DOHH2 (cell line): ENCODE measurements at regions not wholly inside any gene's neighbourhood (a gene's known extent, or its start where the extent isn't known, plus 50 kb on each side); places are given as distances from the start of the nearest gene placed in this dataset.

Source experiments
- H3F3A ChIP-seq: fragments of 200-600 bp; sonication (generic), shearing (Covaris generic); 2 replicates; pipeline ENCODE4 v1.6.0; 2016; ENCODE audit warnings: antibody characterized with exemption, mild to moderate bottlenecking; ENCODE audit not compliant: control insufficient read depth, insufficient read depth
- H3K27ac ChIP-seq: fragments of 200-600 bp; sonication (generic); 2 replicates; pipeline ENCODE4 v1.5.1; 2014; ENCODE audit warnings: low read depth, mild to moderate bottlenecking, low read length, moderate library complexity
- H3K27me3 ChIP-seq: fragments of 200-600 bp; sonication (generic); 2 replicates; pipeline ENCODE4 v1.6.1; 2014; ENCODE audit warnings: mild to moderate bottlenecking, low read length, mixed read lengths; ENCODE audit not compliant: control insufficient read depth
- H3K36me3 ChIP-seq: fragments of 200-600 bp; sonication (generic); 2 replicates; pipeline ENCODE4 v1.6.1; 2014; ENCODE audit warnings: mild to moderate bottlenecking, low read length, moderate library complexity, mixed read lengths; ENCODE audit not compliant: control insufficient read depth
- H3K4me1 ChIP-seq: fragments of 200-600 bp; sonication (generic); 2 replicates; pipeline ENCODE4 v1.6.1; 2014; ENCODE audit warnings: mild to moderate bottlenecking, low read length, mixed read lengths; ENCODE audit not compliant: control insufficient read depth
- H3K4me2 ChIP-seq: fragments of 200-600 bp; sonication (generic); 2 replicates; pipeline ENCODE4 v1.6.0; 2014; ENCODE audit warnings: mild to moderate bottlenecking, low read length, moderate library complexity
- H3K4me3 ChIP-seq: fragments of 200-600 bp; sonication (generic); 2 replicates; pipeline ENCODE4 v1.5.1; 2014; ENCODE audit warnings: mild to moderate bottlenecking, low read length, mixed read lengths
- H3K79me2 ChIP-seq: fragments of 200-600 bp; sonication (generic); 2 replicates; pipeline ENCODE4 v1.6.1; 2014; ENCODE audit warnings: mild to moderate bottlenecking, low read length, mixed read lengths; ENCODE audit not compliant: control insufficient read depth
- H3K9me2 ChIP-seq: fragments of 200-600 bp; sonication (generic); replicated peaks from 2 replicates; pipeline ENCODE4 v1.6.1; 2014; ENCODE audit warnings: mild to moderate bottlenecking, low read length, mixed read lengths; ENCODE audit not compliant: control insufficient read depth
- H3K9me3 ChIP-seq: fragments of 200-600 bp; sonication (generic); 2 replicates; pipeline ENCODE4 v1.6.1; 2014; ENCODE audit warnings: antibody characterized with exemption, low read length, mixed read lengths; ENCODE audit not compliant: control insufficient read depth, insufficient read depth
- H4K20me1 ChIP-seq: fragments of 200-600 bp; sonication (generic); 2 replicates; pipeline ENCODE4 v1.6.0; 2014; ENCODE audit warnings: low read depth, mild to moderate bottlenecking, antibody characterized with exemption, low read length, moderate library complexity; ENCODE audit not compliant: control insufficient read depth, insufficient read depth
- CTCF ChIP-seq: fragments of 200-600 bp; sonication (generic); IDR thresholded peaks from one replicate; pipeline ENCODE4 v1.5.1; 2014; ENCODE audit warnings: antibody characterized with exemption, mild to moderate bottlenecking, low read depth, low read length; ENCODE audit not compliant: poor library complexity, severe bottlenecking
- EZH2phosphoT487 ChIP-seq: fragments of 200-600 bp; sonication (generic); IDR thresholded peaks from 2 replicates; pipeline ENCODE4 v1.6.1; 2017; ENCODE audit warnings: borderline replicate concordance, mild to moderate bottlenecking, antibody characterized with exemption, low read length, moderate library complexity, mixed read lengths

GRCh38 chr2:37868866-37869265 is 56.2 kb upstream of the RMDN2 start:
- Histone ChIP-seq H3K4me3 (no peak overlapping the region), H3K36me3 (no peaks in the 10 kb centered on the region), H4K20me1 (no peaks in the 10 kb centered on the region), H3K79me2 (no peaks in the 10 kb centered on the region), H3K9me2 (no peaks in the 10 kb centered on the region), H3K4me2 (no peak overlapping the region), H3K27me3 (peaks cover 49% of the 10 kb centered on the region), H3F3A (no peaks in the 10 kb centered on the region), H3K9me3 (no peaks in the 10 kb centered on the region), H3K27ac (no peak overlapping the region), H3K4me1 (no peaks in the 10 kb centered on the region)
- TF ChIP-seq EZH2phosphoT487 (no peak), CTCF (no peak)

- H3K4me2 ChIP-seq = no peak overlapping the region
- peaks cover 53% of the 10 kb centered on the region for H3K27me3 ChIP-seq
- H3K9me3 ChIP-seq = no peaks in the 10 kb centered on the region
These were observed 55.8 kb upstream of the RMDN2 start for GRCh38 chr2:37869304-37869703.

GRCh38 chr2:37869771-37870170 is 55.3 kb upstream of the RMDN2 start:
- H3K27ac ChIP-seq = no peak overlapping the region
- H4K20me1 ChIP-seq = no peaks in the 10 kb centered on the region
- peaks cover 54% of the 10 kb centered on the region for H3K27me3 ChIP-seq
- H3K79me2 ChIP-seq = no peaks in the 10 kb centered on the region
- no peak overlapping the region for H3K4me2 ChIP-seq
- no peak overlapping the region for H3K4me3 ChIP-seq
- H3K9me3 ChIP-seq = no peaks in the 10 kb centered on the region
- no peaks in the 10 kb centered on the region for H3K36me3 ChIP-seq
- no peaks in the 10 kb centered on the region for H3K9me2 ChIP-seq
- H3K4me1 ChIP-seq = no peaks in the 10 kb centered on the region
- no peaks in the 10 kb centered on the region for H3F3A ChIP-seq
- TF ChIP-seq CTCF = no peak
- no peak for TF ChIP-seq EZH2phosphoT487

More at GRCh38 chr2:37869304-37869703, 55.8 kb upstream of the RMDN2 start:
- no peaks in the 10 kb centered on the region for H3K79me2 ChIP-seq
- no peaks in the 10 kb centered on the region for H3K36me3 ChIP-seq
- no peaks in the 10 kb centered on the region for H3K9me2 ChIP-seq
- no peaks in the 10 kb centered on the region for H3F3A ChIP-seq
- no peak overlapping the region for H3K27ac ChIP-seq
- H3K4me1 ChIP-seq = no peaks in the 10 kb centered on the region
- TF ChIP-seq CTCF (no peak), EZH2phosphoT487 (no peak)
- no peak overlapping the region for H3K4me3 ChIP-seq
- H4K20me1 ChIP-seq = no peaks in the 10 kb centered on the region

GRCh38 chr2:37870829-37871228 is 54.3 kb upstream of the RMDN2 start:
- Histone ChIP-seq H3F3A (no peaks in the 10 kb centered on the region), H3K27me3 (peaks cover 54% of the 10 kb centered on the region), H3K9me2 (no peaks in the 10 kb centered on the region), H3K4me2 (no peak overlapping the region), H3K9me3 (no peaks in the 10 kb centered on the region), H3K4me3 (no peak overlapping the region), H3K79me2 (no peaks in the 10 kb centered on the region), H4K20me1 (no peaks in the 10 kb centered on the region), H3K27ac (no peak overlapping the region), H3K4me1 (no peaks in the 10 kb centered on the region), H3K36me3 (no peaks in the 10 kb centered on the region)
- TF ChIP-seq CTCF (no peak), EZH2phosphoT487 (no peak)
